ENCODE measurements at regions not wholly inside any gene's neighbourhood (a gene's known extent, or its start where the extent isn't known, plus 50 kb on each side); places are given as distances from the start of the nearest gene placed in this dataset.

DNA sequence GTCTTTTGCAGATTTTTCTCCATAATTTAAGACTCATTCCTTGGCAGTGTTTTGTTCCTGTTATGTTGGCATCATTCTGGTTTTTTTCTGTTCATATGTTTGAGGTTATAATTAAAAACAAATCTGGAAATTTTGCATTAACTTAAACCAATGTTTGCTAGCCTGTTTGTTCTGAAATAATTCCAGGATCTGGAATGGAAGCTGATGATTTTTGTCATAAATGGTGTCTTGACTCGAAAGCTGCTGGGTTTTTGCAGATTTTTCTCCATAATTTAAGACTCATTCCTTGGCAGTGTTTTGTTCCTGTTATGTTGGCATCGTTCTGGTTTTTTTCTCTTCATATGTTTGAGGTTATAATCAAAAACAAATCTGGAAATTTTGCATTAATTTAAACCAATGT is 318.7 kb upstream of the IRX4 start:
- no peaks in the 10 kb centered on the region for H3K79me2 ChIP-seq (ENCODE audit: low read length)
- no peaks in the 10 kb centered on the region for H3K4me1 ChIP-seq (ENCODE audit: low read length)
- H3K9me2 ChIP-seq (replicated peaks; ENCODE audit: insufficient read depth, low read length): no peaks in the 10 kb centered on the region
- no peak for DNase-seq
- H3K9me3 ChIP-seq (replicated peaks; ENCODE audit: insufficient read depth, low read length): no peaks in the 10 kb centered on the region
- no peak overlapping the region for H3K9ac ChIP-seq (ENCODE audit: low read length)
- H4K20me1 ChIP-seq (ENCODE audit: insufficient read depth, low read length): no peaks in the 10 kb centered on the region
- H3K4me3 ChIP-seq (ENCODE audit: low read length): no peak overlapping the region
- TF ChIP-seq, protein P1, sequence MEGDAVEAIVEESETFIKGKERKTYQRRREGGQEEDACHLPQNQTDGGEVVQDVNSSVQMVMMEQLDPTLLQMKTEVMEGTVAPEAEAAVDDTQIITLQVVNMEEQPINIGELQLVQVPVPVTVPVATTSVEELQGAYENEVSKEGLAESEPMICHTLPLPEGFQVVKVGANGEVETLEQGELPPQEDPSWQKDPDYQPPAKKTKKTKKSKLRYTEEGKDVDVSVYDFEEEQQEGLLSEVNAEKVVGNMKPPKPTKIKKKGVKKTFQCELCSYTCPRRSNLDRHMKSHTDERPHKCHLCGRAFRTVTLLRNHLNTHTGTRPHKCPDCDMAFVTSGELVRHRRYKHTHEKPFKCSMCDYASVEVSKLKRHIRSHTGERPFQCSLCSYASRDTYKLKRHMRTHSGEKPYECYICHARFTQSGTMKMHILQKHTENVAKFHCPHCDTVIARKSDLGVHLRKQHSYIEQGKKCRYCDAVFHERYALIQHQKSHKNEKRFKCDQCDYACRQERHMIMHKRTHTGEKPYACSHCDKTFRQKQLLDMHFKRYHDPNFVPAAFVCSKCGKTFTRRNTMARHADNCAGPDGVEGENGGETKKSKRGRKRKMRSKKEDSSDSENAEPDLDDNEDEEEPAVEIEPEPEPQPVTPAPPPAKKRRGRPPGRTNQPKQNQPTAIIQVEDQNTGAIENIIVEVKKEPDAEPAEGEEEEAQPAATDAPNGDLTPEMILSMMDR (IDR thresholded peaks at IDR 0.05; ENCODE audit: low read length): no peak
- TF ChIP-seq EZH2 (optimal IDR thresholded peaks at IDR 0.05; ENCODE audit: low read depth, low read length) (no peak), EZH2phosphoT487 (IDR thresholded peaks at IDR 0.05; ENCODE audit: low read length) (no peak)
- no peak overlapping the region for H3K4me2 ChIP-seq (ENCODE audit: low read depth, low read length)
- no peaks in the 10 kb centered on the region for H3F3A ChIP-seq (ENCODE audit: insufficient read depth, low read length)
- no peak overlapping the region for H3K27ac ChIP-seq (ENCODE audit: low read length)
- no peaks in the 10 kb centered on the region for H3K27me3 ChIP-seq (replicated peaks; ENCODE audit: insufficient read depth, low read length)
- H2AFZ ChIP-seq (ENCODE audit: low read length): no peak overlapping the region
- H3K36me3 ChIP-seq (replicated peaks; ENCODE audit: insufficient read depth, low read length): no peaks in the 10 kb centered on the region

DNA sequence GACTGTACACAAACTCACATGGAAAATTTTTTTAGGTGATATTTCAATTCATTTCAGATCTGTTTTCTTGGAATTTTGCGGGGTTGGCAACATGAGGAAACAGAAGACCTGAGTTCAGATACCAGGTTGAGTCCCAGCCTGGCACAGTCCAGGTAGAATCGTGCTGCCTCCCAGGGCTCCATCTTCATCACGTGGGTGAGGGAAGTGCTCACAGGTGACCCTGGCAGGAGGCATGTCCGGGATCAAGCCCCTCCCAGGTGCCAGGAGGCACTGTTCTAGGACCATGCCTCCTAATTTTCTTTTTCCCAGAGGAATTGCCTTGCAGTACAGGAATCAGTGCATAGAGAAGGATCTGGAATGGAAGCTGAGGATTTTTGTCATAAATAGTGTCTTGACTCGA is 318.3 kb upstream of the IRX4 start:
- no peaks in the 10 kb centered on the region for H3K9me3 ChIP-seq (replicated peaks; ENCODE audit: insufficient read depth, low read length)
- H3K4me3 ChIP-seq (ENCODE audit: low read length): no peak overlapping the region
- H4K20me1 ChIP-seq (ENCODE audit: insufficient read depth, low read length): no peaks in the 10 kb centered on the region
- H3K9ac ChIP-seq (ENCODE audit: low read length): no peak overlapping the region
- H3K79me2 ChIP-seq (ENCODE audit: low read length): no peaks in the 10 kb centered on the region
- no peak overlapping the region for H3K4me2 ChIP-seq (ENCODE audit: low read depth, low read length)
- no peaks in the 10 kb centered on the region for H3K36me3 ChIP-seq (replicated peaks; ENCODE audit: insufficient read depth, low read length)
- H2AFZ ChIP-seq (ENCODE audit: low read length): no peak overlapping the region
- no peak for DNase-seq
- H3K27ac ChIP-seq (ENCODE audit: low read length): no peak overlapping the region
- H3K9me2 ChIP-seq (replicated peaks; ENCODE audit: insufficient read depth, low read length): no peaks in the 10 kb centered on the region
- no peaks in the 10 kb centered on the region for H3K27me3 ChIP-seq (replicated peaks; ENCODE audit: insufficient read depth, low read length)
- H3K4me1 ChIP-seq (ENCODE audit: low read length): no peaks in the 10 kb centered on the region
- no peak for TF ChIP-seq EZH2phosphoT487 (IDR thresholded peaks at IDR 0.05; ENCODE audit: low read length)
- no peak for TF ChIP-seq EZH2 (optimal IDR thresholded peaks at IDR 0.05; ENCODE audit: low read depth, low read length)
- TF ChIP-seq, protein P1 (IDR thresholded peaks at IDR 0.05; ENCODE audit: low read length): no peak
- H3F3A ChIP-seq (ENCODE audit: insufficient read depth, low read length): no peaks in the 10 kb centered on the region

DNA sequence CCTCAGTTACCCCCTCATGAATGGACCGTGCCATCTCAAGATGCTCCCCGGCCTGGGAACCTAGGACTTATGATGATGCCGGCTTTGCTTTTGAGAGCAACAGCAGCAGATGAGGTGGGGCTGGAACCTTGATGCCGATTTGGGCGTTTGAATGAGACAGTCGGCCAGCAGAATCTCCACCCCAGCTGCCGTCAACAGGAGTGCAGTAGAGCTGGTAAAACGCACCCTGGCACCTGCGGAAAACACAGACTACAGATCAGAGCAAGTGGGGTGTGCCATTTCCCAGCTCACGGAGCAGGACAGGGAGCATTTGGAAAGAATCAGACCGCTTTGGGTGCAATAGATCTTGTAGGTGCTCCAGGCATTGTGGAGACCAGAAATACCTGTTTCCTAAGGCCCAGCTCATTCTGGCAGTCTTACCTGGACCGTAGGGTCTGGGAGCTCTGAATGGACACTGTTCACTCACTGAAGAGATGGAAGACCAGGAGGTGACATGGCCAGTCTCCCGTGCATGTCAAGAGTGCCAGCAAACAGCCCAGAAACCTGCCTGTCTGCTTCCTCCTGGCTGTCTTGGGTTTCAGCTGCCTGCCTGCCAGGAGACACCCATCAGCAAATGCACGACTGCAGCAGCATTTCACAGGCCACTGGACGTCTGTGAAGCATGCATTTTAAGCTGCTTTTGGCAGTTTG is 317.7 kb upstream of the IRX4 start:
- no peak overlapping the region for H3K4me2 ChIP-seq (ENCODE audit: low read depth, low read length)
- H3K9me2 ChIP-seq (replicated peaks; ENCODE audit: insufficient read depth, low read length): no peaks in the 10 kb centered on the region
- H3K9ac ChIP-seq (ENCODE audit: low read length): no peak overlapping the region
- no peaks in the 10 kb centered on the region for H3F3A ChIP-seq (ENCODE audit: insufficient read depth, low read length)
- no peak overlapping the region for H3K27ac ChIP-seq (ENCODE audit: low read length)
- no peaks in the 10 kb centered on the region for H3K36me3 ChIP-seq (replicated peaks; ENCODE audit: insufficient read depth, low read length)
- no peak for DNase-seq
- H3K79me2 ChIP-seq (ENCODE audit: low read length): no peaks in the 10 kb centered on the region
- H3K27me3 ChIP-seq (replicated peaks; ENCODE audit: insufficient read depth, low read length): no peaks in the 10 kb centered on the region
- no peak overlapping the region for H2AFZ ChIP-seq (ENCODE audit: low read length)
- no peaks in the 10 kb centered on the region for H4K20me1 ChIP-seq (ENCODE audit: insufficient read depth, low read length)
- no peak overlapping the region for H3K4me3 ChIP-seq (ENCODE audit: low read length)
- H3K4me1 ChIP-seq (ENCODE audit: low read length): no peaks in the 10 kb centered on the region
- H3K9me3 ChIP-seq (replicated peaks; ENCODE audit: insufficient read depth, low read length): no peaks in the 10 kb centered on the region
- no peak for TF ChIP-seq EZH2phosphoT487 (IDR thresholded peaks at IDR 0.05; ENCODE audit: low read length)
- TF ChIP-seq, protein P1 (IDR thresholded peaks at IDR 0.05; ENCODE audit: low read length): no peak
- TF ChIP-seq EZH2 (optimal IDR thresholded peaks at IDR 0.05; ENCODE audit: low read depth, low read length): no peak
